ENCODE measurements at regions not wholly inside any gene's neighbourhood (a gene's known extent, or its start where the extent isn't known, plus 50 kb on each side); places are given as distances from the start of the nearest gene placed in this dataset.

DNA sequence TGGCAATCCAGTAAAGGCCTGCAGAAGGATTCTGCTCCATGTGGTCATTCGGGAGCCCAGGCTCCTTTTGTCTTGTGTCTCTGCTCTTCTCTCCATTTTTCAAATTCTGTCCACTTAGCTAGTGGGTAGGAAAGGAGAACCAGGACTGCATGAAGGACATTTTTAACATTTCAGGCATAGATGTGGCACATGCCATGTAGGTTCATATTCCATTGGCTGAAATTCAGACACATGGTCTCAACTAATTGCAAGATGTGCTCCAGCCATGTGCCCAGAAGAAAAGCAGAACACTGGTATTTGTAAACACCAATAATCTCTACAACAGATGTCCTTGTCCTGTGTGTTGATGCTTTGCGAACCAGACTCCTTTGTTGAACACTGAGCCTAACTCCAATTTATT, 85.2 kb upstream of the WLS start:
- H3K27me3 ChIP-seq (ENCODE audit: insufficient read depth, low read length) = no peaks in the 10 kb centered on the region
- no peak overlapping the region for H3K18ac ChIP-seq (ENCODE audit: insufficient read length, low read depth, low read length)
- no peak overlapping the region for H3K27ac ChIP-seq (ENCODE audit: insufficient read length, low read depth, low read length)
- H3K4me1 Mint-ChIP-seq = peaks cover 17 to 23% of the 10 kb centered on the region in 2 experiments
- H2BK12ac ChIP-seq (ENCODE audit: insufficient read length, low read depth, low read length) = no peak overlapping the region
- no peak overlapping the region for H3K27ac Mint-ChIP-seq
- H3K79me1 ChIP-seq (ENCODE audit: insufficient read depth, low read depth, low read length, poor library complexity, severe bottlenecking) = no peaks in the 10 kb centered on the region
- no CpG with 5 or more reads among the region's 2 CpGs for WGBS (ENCODE audit: extremely low coverage, insufficient read length, low lambda C conversion rate)
- no peak overlapping the region for H3K14ac ChIP-seq (ENCODE audit: insufficient read depth, low read length)
- DNase-seq = no peak
- no peak overlapping the region for H2BK5ac ChIP-seq (ENCODE audit: insufficient read length, low read length)
- no peak overlapping the region for H4K5ac ChIP-seq (ENCODE audit: insufficient read length, low read depth, low read length)
- H3T11ph ChIP-seq (ENCODE audit: low read length) = no peak overlapping the region
- no peaks in the 10 kb centered on the region for H3K36me3 Mint-ChIP-seq (ENCODE audit: insufficient read depth in 1 of 3, low read depth in 3 of 3)
- no peak overlapping the region for H2BK20ac ChIP-seq (ENCODE audit: low read depth, low read length, poor library complexity, severe bottlenecking)
- no peak overlapping the region for H2AFZ ChIP-seq (ENCODE audit: low read length)
- no peaks in the 10 kb centered on the region; a peak in 1 of 5 replicates for H3K9me3 Mint-ChIP-seq
- H3K4ac ChIP-seq (ENCODE audit: low read depth, low read length) = no peak overlapping the region
- no peaks in the 10 kb centered on the region for H3K9me3 ChIP-seq (ENCODE audit: control insufficient read depth, low read depth, low read length)
- H3K27me3 Mint-ChIP-seq (ENCODE audit: low read depth) = peaks cover 18% of the 10 kb centered on the region
- TF ChIP-seq, protein P1, sequence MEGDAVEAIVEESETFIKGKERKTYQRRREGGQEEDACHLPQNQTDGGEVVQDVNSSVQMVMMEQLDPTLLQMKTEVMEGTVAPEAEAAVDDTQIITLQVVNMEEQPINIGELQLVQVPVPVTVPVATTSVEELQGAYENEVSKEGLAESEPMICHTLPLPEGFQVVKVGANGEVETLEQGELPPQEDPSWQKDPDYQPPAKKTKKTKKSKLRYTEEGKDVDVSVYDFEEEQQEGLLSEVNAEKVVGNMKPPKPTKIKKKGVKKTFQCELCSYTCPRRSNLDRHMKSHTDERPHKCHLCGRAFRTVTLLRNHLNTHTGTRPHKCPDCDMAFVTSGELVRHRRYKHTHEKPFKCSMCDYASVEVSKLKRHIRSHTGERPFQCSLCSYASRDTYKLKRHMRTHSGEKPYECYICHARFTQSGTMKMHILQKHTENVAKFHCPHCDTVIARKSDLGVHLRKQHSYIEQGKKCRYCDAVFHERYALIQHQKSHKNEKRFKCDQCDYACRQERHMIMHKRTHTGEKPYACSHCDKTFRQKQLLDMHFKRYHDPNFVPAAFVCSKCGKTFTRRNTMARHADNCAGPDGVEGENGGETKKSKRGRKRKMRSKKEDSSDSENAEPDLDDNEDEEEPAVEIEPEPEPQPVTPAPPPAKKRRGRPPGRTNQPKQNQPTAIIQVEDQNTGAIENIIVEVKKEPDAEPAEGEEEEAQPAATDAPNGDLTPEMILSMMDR (conservative IDR thresholded peaks at IDR 0.05) = no peak
- H2AK5ac ChIP-seq (ENCODE audit: insufficient read length, low read length) = no peak overlapping the region
- H3K56ac ChIP-seq (ENCODE audit: insufficient read length, low read depth, low read length) = no peak overlapping the region
- H2BK15ac ChIP-seq (ENCODE audit: low read depth, low read length) = no peak overlapping the region
- H4K91ac ChIP-seq (ENCODE audit: insufficient read length, low read depth, low read length) = no peak overlapping the region
- H3K4me2 ChIP-seq (ENCODE audit: insufficient read depth, insufficient read length, low read length) = no peak overlapping the region
- no peak overlapping the region for H3K23ac ChIP-seq (ENCODE audit: insufficient read length, low read depth, low read length)
- H3K23me2 ChIP-seq (ENCODE audit: insufficient read length, low read depth, low read length, poor library complexity, severe bottlenecking) = no peaks in the 10 kb centered on the region
- no peak overlapping the region for H3K9ac ChIP-seq (ENCODE audit: extremely low read depth, insufficient read length, low read length)
- H3K4me1 ChIP-seq (ENCODE audit: insufficient read depth, low read length) = no peaks in the 10 kb centered on the region; the same call in 1 of the 2 replicates
- no peak overlapping the region for H2BK120ac ChIP-seq (ENCODE audit: low read depth, low read length, poor library complexity, severe bottlenecking)
- H3K79me2 ChIP-seq (ENCODE audit: insufficient read depth, low read length) = no peaks in the 10 kb centered on the region
- no peak overlapping the region for H4K8ac ChIP-seq (replicated peaks; ENCODE audit: insufficient read length, low read depth, low read length)
- no peaks in the 10 kb centered on the region for H4K20me1 ChIP-seq (ENCODE audit: control insufficient read depth, insufficient read depth, insufficient read length)
- no peak overlapping the region for H3K4me3 Mint-ChIP-seq
